Brain microvascular endothelial cell (primary cell): ENCODE measurements at regions not wholly inside any gene's neighbourhood (a gene's known extent, or its start where the extent isn't known, plus 50 kb on each side); places are given as distances from the start of the nearest gene placed in this dataset.

ENCODE experiments used
- DNase-seq: peaks from one replicate; pipeline ENCODE4 v3.0.0-alpha.2; 2020
- H3K27ac ChIP-seq: fragments of 250-450 bp; sonication (Bioruptor Pico); 2 replicates; pipeline ENCODE4 v1.5.1; 2020; ENCODE audit warnings: mild to moderate bottlenecking, moderate library complexity
- H3K27me3 ChIP-seq: fragments of 250-450 bp; sonication (Bioruptor Pico); replicated peaks from 2 replicates; pipeline ENCODE4 v1.5.1; 2020; ENCODE audit warnings: mild to moderate bottlenecking
- H3K36me3 ChIP-seq: fragments of 250-450 bp; sonication (Bioruptor Pico); replicated peaks from 2 replicates; pipeline ENCODE4 v1.5.1; 2020; ENCODE audit warnings: mild to moderate bottlenecking
- H3K4me3 ChIP-seq: 2 replicates; pipeline ENCODE4 v1.5.1; 2011; ENCODE audit warnings: low read depth, mild to moderate bottlenecking, control low read depth, low read length, moderate library complexity
- in situ Hi-C: cut with HindIII; loops from 2 replicates; pipeline ENCODE4 v1.10.0; 2017; ENCODE audit warnings: low sequenced_read_pairs, low pct_ligation_motif_present
- TF ChIP-seq, protein P1 (sequence below): IDR thresholded peaks from 2 replicates; pipeline ENCODE4 v1.5.1; 2011; ENCODE audit warnings: low read depth, mild to moderate bottlenecking, moderate library complexity, low read length, control low read depth, inconsistent platforms; ENCODE audit errors: missing control alignments

DNA sequence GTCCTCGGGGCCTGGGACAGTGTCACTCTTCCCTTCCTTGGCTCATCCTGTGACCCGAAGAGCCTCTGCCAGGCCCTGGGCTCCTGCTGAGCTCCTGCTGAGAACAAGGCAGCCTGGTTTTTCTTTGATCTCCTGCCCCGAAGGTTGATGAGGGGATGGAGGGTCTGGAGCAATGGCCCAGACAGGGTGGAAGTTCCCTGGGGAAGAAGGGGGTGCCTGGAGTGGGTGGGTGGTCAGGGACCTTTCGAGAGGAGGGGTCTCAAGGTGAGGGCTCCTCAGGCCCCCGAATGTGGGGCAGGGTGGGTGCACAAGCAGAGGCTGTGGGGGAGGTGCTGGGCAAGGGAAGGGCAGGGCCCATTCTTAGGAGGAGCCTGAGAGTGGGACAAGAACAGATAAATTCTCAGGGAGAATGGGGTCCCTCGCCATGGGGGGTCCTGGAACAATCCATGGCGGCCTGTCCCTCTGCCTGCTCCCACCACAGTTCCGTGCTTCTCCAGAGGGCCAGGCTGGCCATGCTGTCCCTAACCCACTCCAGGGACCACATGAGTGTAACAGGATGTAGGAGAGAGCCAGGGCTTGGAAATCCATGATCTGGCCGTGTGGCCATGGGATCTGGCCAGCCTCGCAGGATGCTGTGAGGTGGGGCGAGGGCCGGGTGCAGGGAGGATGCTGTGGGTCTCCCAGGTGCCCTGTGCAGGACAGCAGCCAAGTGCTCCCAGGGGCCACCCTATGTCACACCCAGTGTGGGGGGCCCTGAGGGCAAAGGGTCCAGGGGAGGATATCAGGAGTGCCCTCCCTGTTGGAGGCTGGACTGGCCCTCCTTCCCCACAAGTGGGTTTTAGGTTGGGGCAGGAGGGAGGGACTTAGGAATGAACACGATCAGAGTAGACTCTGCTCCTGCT lies 128.5 kb upstream of the LPCAT1 start:
- TF ChIP-seq, protein P1, sequence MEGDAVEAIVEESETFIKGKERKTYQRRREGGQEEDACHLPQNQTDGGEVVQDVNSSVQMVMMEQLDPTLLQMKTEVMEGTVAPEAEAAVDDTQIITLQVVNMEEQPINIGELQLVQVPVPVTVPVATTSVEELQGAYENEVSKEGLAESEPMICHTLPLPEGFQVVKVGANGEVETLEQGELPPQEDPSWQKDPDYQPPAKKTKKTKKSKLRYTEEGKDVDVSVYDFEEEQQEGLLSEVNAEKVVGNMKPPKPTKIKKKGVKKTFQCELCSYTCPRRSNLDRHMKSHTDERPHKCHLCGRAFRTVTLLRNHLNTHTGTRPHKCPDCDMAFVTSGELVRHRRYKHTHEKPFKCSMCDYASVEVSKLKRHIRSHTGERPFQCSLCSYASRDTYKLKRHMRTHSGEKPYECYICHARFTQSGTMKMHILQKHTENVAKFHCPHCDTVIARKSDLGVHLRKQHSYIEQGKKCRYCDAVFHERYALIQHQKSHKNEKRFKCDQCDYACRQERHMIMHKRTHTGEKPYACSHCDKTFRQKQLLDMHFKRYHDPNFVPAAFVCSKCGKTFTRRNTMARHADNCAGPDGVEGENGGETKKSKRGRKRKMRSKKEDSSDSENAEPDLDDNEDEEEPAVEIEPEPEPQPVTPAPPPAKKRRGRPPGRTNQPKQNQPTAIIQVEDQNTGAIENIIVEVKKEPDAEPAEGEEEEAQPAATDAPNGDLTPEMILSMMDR = no peak
- Histone ChIP-seq H3K27me3 (peaks cover 10% of the 10 kb centered on the region), H3K4me3 (no peak overlapping the region), H3K27ac (no peak overlapping the region), H3K36me3 (no peaks in the 10 kb centered on the region)
- DNase-seq = no peak
- in situ Hi-C loops = no loop called here

DNA sequence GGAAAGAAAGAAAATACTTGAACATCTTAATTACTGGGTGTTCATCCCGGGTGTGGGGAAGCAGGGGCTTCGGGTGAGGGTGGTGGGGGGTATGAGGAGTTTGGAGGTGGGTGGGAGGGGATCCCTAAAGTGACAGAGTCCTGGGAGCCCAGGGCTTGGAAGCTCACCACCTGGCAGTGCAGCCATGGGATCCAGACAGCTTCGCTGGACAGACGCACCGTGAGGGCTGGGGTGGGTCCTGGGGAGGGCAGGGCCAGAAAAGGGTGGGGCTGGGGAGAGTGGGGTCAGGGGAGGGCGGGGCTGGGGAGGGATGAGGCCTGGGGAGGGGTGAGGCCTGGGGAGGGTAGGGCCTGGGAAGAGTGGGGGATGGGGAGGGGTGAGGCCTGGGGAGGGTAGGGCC lies 127.5 kb upstream of the LPCAT1 start:
- H3K27ac ChIP-seq = no peak overlapping the region
- TF ChIP-seq, protein P1 = no peak
- peaks cover 10% of the 10 kb centered on the region for H3K27me3 ChIP-seq
- no peaks in the 10 kb centered on the region for H3K36me3 ChIP-seq
- DNase-seq = no peak
- no peak overlapping the region for H3K4me3 ChIP-seq
- in situ Hi-C loops = no loop called here

DNA sequence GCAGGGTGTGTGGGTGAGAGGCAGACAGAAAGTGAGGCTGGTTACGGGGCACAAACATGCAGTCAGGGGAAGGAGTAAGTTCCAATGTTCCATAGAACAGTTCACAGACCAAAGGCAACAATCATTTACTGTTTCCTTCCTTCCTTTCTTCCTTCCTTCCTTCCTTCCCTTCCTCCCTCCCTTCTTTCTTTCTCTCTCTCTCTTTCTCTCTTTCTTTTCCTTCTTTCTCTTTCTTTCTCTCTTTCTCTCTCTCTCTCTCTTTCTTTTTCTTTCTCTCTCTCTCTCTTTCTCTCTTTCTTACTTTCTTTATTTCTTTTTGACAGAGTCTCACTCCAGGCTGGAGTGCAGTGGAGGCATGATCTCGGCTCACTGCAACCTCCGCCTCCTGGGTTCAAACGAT lies 125.8 kb upstream of the LPCAT1 start:
- Histone ChIP-seq H3K4me3 (no peak overlapping the region), H3K36me3 (no peaks in the 10 kb centered on the region), H3K27ac (no peak overlapping the region), H3K27me3 (peaks cover 16% of the 10 kb centered on the region)
- DNase-seq = no peak
- in situ Hi-C loops = no loop called here
- TF ChIP-seq, protein P1 = no peak

DNA sequence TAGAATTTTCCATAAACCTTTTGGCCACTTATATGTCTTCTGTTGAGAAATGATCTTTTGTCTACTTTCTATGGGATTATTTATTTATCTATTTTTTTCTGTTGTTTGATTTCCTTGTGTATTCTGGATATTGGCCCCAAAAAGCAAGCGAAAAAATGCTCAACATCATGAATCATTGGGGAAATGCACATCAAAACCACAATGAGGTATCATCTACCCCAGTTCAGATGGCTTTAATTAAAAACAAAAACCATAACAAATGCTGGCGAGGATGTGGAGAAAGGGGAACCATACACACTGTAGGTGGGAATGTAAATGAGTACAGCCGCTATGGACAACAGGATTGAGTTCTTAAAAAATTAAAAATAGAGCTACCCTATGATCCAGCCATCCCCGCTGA lies 125.0 kb upstream of the LPCAT1 start:
- H3K27ac ChIP-seq = no peak overlapping the region
- H3K27me3 ChIP-seq = peaks cover 21% of the 10 kb centered on the region
- H3K4me3 ChIP-seq = no peak overlapping the region
- in situ Hi-C loops = no loop called here
- TF ChIP-seq, protein P1 = no peak
- no peak for DNase-seq
- H3K36me3 ChIP-seq = no peaks in the 10 kb centered on the region

DNA sequence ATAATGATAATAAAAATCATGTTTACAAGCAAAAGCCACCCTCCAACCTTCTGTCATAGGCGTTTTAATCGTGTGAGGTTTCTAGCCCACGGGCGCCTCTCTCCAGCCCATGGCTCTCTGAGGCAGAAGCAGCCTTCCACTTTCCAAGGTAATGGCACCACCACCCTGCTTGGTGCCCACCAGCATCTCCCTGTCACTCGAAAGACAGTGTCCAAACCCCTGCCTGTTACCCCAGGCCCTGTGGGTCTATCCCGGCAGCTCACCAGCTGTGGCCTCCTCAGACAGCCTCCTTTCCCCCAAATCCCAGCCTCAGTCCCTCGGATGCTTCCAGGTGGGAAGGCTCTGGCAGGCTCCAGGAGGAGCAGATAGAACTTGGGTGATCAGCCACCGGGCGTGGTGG lies 123.8 kb upstream of the LPCAT1 start:
- TF ChIP-seq, protein P1 = no peak
- no peak for DNase-seq
- peaks cover 22% of the 10 kb centered on the region for H3K27me3 ChIP-seq
- no peak overlapping the region for H3K27ac ChIP-seq
- no peak overlapping the region for H3K4me3 ChIP-seq
- H3K36me3 ChIP-seq = no peaks in the 10 kb centered on the region
- in situ Hi-C loops = no loop called here
